ENCODE measurements at regions not wholly inside any gene's neighbourhood (a gene's known extent, or its start where the extent isn't known, plus 50 kb on each side); places are given as distances from the start of the nearest gene placed in this dataset.

GRCh38 chr4:13266687-13267086 is 217.5 kb downstream of the RAB28 start:
- Histone ChIP-seq H3K27me3 (replicated peaks; ENCODE audit: insufficient read depth, low read depth, low read length, poor library complexity) (no peaks in the 10 kb centered on the region), H3K27ac (ENCODE audit: low read depth, low read length, poor library complexity, severe bottlenecking) (no peak overlapping the region), H3K9me3 (ENCODE audit: low read depth, low read length, poor library complexity, severe bottlenecking) (peaks cover 5% of the 10 kb centered on the region), H3K4me3 (ENCODE audit: low read depth, low read length, poor library complexity, severe bottlenecking) (no peak overlapping the region), H3K4me1 (ENCODE audit: insufficient read depth, low read length, poor library complexity, severe bottlenecking) (no peaks in the 10 kb centered on the region), H3K36me3 (ENCODE audit: insufficient read depth, low read length, poor library complexity, severe bottlenecking) (no peaks in the 10 kb centered on the region)
- no peak for TF ChIP-seq CTCF (conservative IDR thresholded peaks at IDR 0.05; ENCODE audit: low read depth, low read length)
- no peak for TF ChIP-seq EZH2 (IDR thresholded peaks at IDR 0.05; ENCODE audit: borderline replicate concordance, low read depth, low read length, poor library complexity, severe bottlenecking)
- BruUV-seq (replicated peaks) = no TSS peak
- ChIA-PET CTCF (no interaction called here), POLR2A (ENCODE audit: low non-redundant PET) (no interaction called here)
- intact Hi-C loops (cut with micrococcal nuclease; ENCODE audit: unreplicated experiment) = no loop called here
- DNase-seq (ENCODE audit: low spot score) = no peak

GRCh38 chr4:13263967-13264525 is 220.1 kb downstream of the RAB28 start:
- Histone ChIP-seq H3K36me3 (ENCODE audit: insufficient read depth, low read length, poor library complexity, severe bottlenecking) (no peaks in the 10 kb centered on the region), H3K9me3 (ENCODE audit: low read depth, low read length, poor library complexity, severe bottlenecking) (no peaks in the 10 kb centered on the region), H3K4me3 (ENCODE audit: low read depth, low read length, poor library complexity, severe bottlenecking) (no peak overlapping the region), H3K27ac (ENCODE audit: low read depth, low read length, poor library complexity, severe bottlenecking) (no peak overlapping the region), H3K27me3 (replicated peaks; ENCODE audit: insufficient read depth, low read depth, low read length, poor library complexity) (no peaks in the 10 kb centered on the region), H3K4me1 (ENCODE audit: insufficient read depth, low read length, poor library complexity, severe bottlenecking) (no peaks in the 10 kb centered on the region)
- TF ChIP-seq CTCF (conservative IDR thresholded peaks at IDR 0.05; ENCODE audit: low read depth, low read length) (no peak), EZH2 (IDR thresholded peaks at IDR 0.05; ENCODE audit: borderline replicate concordance, low read depth, low read length, poor library complexity, severe bottlenecking) (no peak)
- no peak for DNase-seq (ENCODE audit: low spot score)
- intact Hi-C loops (cut with micrococcal nuclease; ENCODE audit: unreplicated experiment) = no loop called here
- ChIA-PET CTCF (no interaction called here), POLR2A (ENCODE audit: low non-redundant PET) (no interaction called here)
- BruUV-seq (replicated peaks) = no TSS peak

- intact Hi-C loops (cut with micrococcal nuclease; ENCODE audit: unreplicated experiment) = no loop called here
- no peak for DNase-seq (ENCODE audit: low spot score)
- no TSS peak for BruUV-seq (replicated peaks)
Measured at GRCh38 chr4:13262816-13263215, 221.3 kb downstream of the RAB28 start.

More at GRCh38 chr4:13262816-13263215, 221.3 kb downstream of the RAB28 start:
- no peaks in the 10 kb centered on the region for H3K9me3 ChIP-seq (ENCODE audit: low read depth, low read length, poor library complexity, severe bottlenecking)
- H3K36me3 ChIP-seq (ENCODE audit: insufficient read depth, low read length, poor library complexity, severe bottlenecking) = no peaks in the 10 kb centered on the region
- H3K27me3 ChIP-seq (replicated peaks; ENCODE audit: insufficient read depth, low read depth, low read length, poor library complexity) = no peaks in the 10 kb centered on the region
- TF ChIP-seq EZH2 (IDR thresholded peaks at IDR 0.05; ENCODE audit: borderline replicate concordance, low read depth, low read length, poor library complexity, severe bottlenecking) = no peak
- no peak for TF ChIP-seq CTCF (conservative IDR thresholded peaks at IDR 0.05; ENCODE audit: low read depth, low read length)
- H3K27ac ChIP-seq (ENCODE audit: low read depth, low read length, poor library complexity, severe bottlenecking) = no peak overlapping the region
- CTCF ChIA-PET = no interaction called here
- POLR2A ChIA-PET (ENCODE audit: low non-redundant PET) = no interaction called here
- H3K4me1 ChIP-seq (ENCODE audit: insufficient read depth, low read length, poor library complexity, severe bottlenecking) = no peaks in the 10 kb centered on the region
- no peak overlapping the region for H3K4me3 ChIP-seq (ENCODE audit: low read depth, low read length, poor library complexity, severe bottlenecking)

Data from A673 (cell line).